GM23248 (cell line): ENCODE measurements at regions not wholly inside any gene's neighbourhood (a gene's known extent, or its start where the extent isn't known, plus 50 kb on each side); places are given as distances from the start of the nearest gene placed in this dataset.

Source experiments
- EZH2 ChIP-seq: fragments of 200-600 bp; sonication (generic); IDR thresholded peaks from 2 replicates; pipeline ENCODE4 v1.6.1; 2018; ENCODE audit warnings: antibody characterized with exemption, mild to moderate bottlenecking; ENCODE audit not compliant: insufficient read depth, poor library complexity, severe bottlenecking
- EZH2phosphoT487 ChIP-seq: fragments of 200-600 bp; sonication (generic); IDR thresholded peaks from 2 replicates; pipeline ENCODE4 v1.6.1; 2018; ENCODE audit warnings: antibody characterized with exemption, moderate library complexity, mild to moderate bottlenecking, low read depth; ENCODE audit not compliant: insufficient read depth

- TF ChIP-seq EZH2phosphoT487 (no peak), EZH2 (no peak)
Observed at GRCh38 chr6:112773187-112773586, 426.1 kb downstream of the RFPL4B start.
